SU-DHL-6 (cell line): ENCODE measurements at regions not wholly inside any gene's neighbourhood (a gene's known extent, or its start where the extent isn't known, plus 50 kb on each side); places are given as distances from the start of the nearest gene placed in this dataset.
"Not testable (repeated sequence)": the region's sequence is repeated elsewhere in the genome, so short reads cannot be mapped to it uniquely, and the experiment has no call there.

Experiments used
- EZH2phosphoT487 ChIP-seq: fragments of 200-600 bp; sonication (generic), shearing (Covaris generic); conservative IDR thresholded peaks from 2 replicates; pipeline ENCODE4 v1.6.1; 2018; ENCODE audit warnings: mild to moderate bottlenecking, antibody characterized with exemption, low read length, moderate library complexity, mixed read lengths
- TF ChIP-seq, protein P1 (sequence below): fragments of 200-600 bp; sonication (generic); IDR thresholded peaks from one replicate; pipeline ENCODE4 v1.5.1; 2017; ENCODE audit warnings: antibody characterized with exemption, mild to moderate bottlenecking, low read length, moderate library complexity; ENCODE audit not compliant: insufficient read depth, poor library complexity, severe bottlenecking

DNA sequence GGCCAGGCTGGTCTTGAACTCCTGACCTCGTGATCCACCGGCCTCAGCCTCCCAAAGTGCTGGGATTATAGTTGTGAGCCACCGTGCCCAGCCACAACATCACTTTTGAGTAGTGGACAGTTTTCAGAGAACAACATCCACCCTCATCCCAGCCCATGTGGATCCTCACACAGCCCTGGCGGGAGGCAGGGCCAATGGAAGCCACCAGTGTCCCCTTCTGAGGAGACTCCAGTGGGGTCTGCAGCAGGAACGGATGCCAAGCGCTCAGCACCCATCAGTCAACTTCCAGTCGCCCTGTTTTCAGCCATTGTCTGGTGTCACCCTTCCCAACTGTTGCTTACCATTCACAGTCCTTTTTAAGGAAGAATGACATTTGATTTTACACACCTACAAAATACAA is 302.5 kb downstream of the BCL2L11 start:
- TF ChIP-seq, protein P1, sequence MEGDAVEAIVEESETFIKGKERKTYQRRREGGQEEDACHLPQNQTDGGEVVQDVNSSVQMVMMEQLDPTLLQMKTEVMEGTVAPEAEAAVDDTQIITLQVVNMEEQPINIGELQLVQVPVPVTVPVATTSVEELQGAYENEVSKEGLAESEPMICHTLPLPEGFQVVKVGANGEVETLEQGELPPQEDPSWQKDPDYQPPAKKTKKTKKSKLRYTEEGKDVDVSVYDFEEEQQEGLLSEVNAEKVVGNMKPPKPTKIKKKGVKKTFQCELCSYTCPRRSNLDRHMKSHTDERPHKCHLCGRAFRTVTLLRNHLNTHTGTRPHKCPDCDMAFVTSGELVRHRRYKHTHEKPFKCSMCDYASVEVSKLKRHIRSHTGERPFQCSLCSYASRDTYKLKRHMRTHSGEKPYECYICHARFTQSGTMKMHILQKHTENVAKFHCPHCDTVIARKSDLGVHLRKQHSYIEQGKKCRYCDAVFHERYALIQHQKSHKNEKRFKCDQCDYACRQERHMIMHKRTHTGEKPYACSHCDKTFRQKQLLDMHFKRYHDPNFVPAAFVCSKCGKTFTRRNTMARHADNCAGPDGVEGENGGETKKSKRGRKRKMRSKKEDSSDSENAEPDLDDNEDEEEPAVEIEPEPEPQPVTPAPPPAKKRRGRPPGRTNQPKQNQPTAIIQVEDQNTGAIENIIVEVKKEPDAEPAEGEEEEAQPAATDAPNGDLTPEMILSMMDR = not testable (repeated sequence)
- TF ChIP-seq EZH2phosphoT487 = not testable (repeated sequence)
